Hepatocyte (in vitro differentiated cells): ENCODE measurements at regions not wholly inside any gene's neighbourhood (a gene's known extent, or its start where the extent isn't known, plus 50 kb on each side); places are given as distances from the start of the nearest gene placed in this dataset.

Experiments
- DNase-seq: peaks from one replicate; pipeline ENCODE4 v3.0.0-alpha.2; 2016; ENCODE audit warnings: low spot score
- H2AFZ ChIP-seq: fragments of 200-600 bp; sonication (generic); 2 replicates; pipeline ENCODE4 v1.6.0; 2016; ENCODE audit warnings: antibody characterized with exemption, mild to moderate bottlenecking
- H3K27ac ChIP-seq: fragments of 200-600 bp; sonication (generic); 2 replicates; pipeline ENCODE4 v1.5.1; 2016; ENCODE audit warnings: mild to moderate bottlenecking
- H3K27me3 ChIP-seq: fragments of 200-600 bp; sonication (generic); 2 replicates; pipeline ENCODE4 v1.6.1; 2016
- H3K36me3 ChIP-seq: fragments of 200-600 bp; sonication (generic); replicated peaks from 2 replicates; pipeline ENCODE4 v1.5.1; 2016; ENCODE audit warnings: low read depth; ENCODE audit not compliant: insufficient read depth
- H3K4me1 ChIP-seq: fragments of 200-600 bp; sonication (generic); 2 replicates; pipeline ENCODE4 v1.5.1; 2016; ENCODE audit warnings: mild to moderate bottlenecking, moderate library complexity; ENCODE audit not compliant: insufficient read depth
- H3K4me2 ChIP-seq: fragments of 200-600 bp; sonication (generic); 2 replicates; pipeline ENCODE4 v1.6.0; 2016
- H3K4me3 ChIP-seq: fragments of 200-600 bp; sonication (generic); 2 replicates; pipeline ENCODE4 v1.5.1; 2016; ENCODE audit warnings: mild to moderate bottlenecking
- H3K79me2 ChIP-seq: fragments of 200-600 bp; sonication (generic); 2 replicates; pipeline ENCODE4 v1.6.0; 2017; ENCODE audit warnings: mild to moderate bottlenecking
- H3K9me2 ChIP-seq: fragments of 200-600 bp; sonication (generic); replicated peaks from 2 replicates; pipeline ENCODE4 v1.6.0; 2017; ENCODE audit warnings: mild to moderate bottlenecking; ENCODE audit not compliant: insufficient read depth
- H3K9me3 ChIP-seq: fragments of 200-600 bp; sonication (generic); 2 replicates; pipeline ENCODE4 v1.5.1; 2016; ENCODE audit warnings: low read depth, mild to moderate bottlenecking
- H4K20me1 ChIP-seq: fragments of 200-600 bp; sonication (generic); 2 replicates; pipeline ENCODE4 v1.6.0; 2016; ENCODE audit warnings: mild to moderate bottlenecking; ENCODE audit not compliant: insufficient read depth, poor library complexity, severe bottlenecking
- EZH2 ChIP-seq: fragments of 200-600 bp; sonication (generic); IDR thresholded peaks from 2 replicates; pipeline ENCODE4 v1.6.1; 2016; ENCODE audit warnings: antibody characterized with exemption, mild to moderate bottlenecking, borderline replicate concordance
- EZH2phosphoT487 ChIP-seq: fragments of 200-600 bp; sonication (generic); IDR thresholded peaks from one replicate; pipeline ENCODE4 v1.6.1; 2018; ENCODE audit warnings: antibody characterized with exemption, mild to moderate bottlenecking, low read depth, moderate library complexity; ENCODE audit not compliant: unreplicated experiment, severe bottlenecking
- WGBS: methylation state at CpG from one replicate; pipeline ENCODE4 v1.1.6; 2016; ENCODE audit warnings: low lambda C conversion rate; ENCODE audit errors: missing lambda C conversion rate; 5-methylcytosine and 5-hydroxymethylcytosine counted together
- TF ChIP-seq, protein P1 (sequence below): fragments of 200-600 bp; sonication (generic); IDR thresholded peaks from 2 replicates; pipeline ENCODE4 v1.5.1; 2016; ENCODE audit warnings: antibody characterized with exemption, mild to moderate bottlenecking; ENCODE audit not compliant: poor library complexity

DNA sequence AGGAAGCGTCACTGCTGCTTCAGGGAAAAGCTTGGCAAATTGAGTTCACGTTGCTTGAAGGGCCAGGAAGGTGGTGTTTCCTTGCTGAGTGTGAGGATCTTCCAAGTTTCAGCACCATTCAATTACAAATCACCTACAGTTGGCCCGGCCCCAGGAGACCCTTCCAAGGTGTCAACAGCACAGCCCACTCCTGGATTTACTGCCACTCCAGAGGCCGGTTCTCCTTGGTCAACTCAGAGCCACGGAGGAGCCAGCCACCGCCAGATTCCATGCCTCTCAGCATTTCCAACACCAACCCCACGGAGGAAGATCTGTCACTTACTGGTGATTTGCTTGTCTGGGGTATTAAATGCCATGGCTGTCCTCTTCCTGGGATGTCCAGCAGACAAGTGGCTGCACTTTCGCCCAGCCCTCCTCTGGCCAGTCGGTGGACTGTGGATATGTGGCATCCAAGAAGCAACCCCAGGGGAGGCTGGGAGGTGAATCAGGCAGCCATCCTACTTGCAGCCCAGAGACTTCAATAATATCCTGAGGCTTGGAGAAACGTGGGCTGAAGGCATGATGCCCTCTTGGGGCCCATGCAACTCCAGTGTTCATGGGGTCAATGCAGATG lies 74.1 kb upstream of the SHANK2 start:
- no peak for TF ChIP-seq EZH2
- no peak for TF ChIP-seq EZH2phosphoT487
- TF ChIP-seq, protein P1, sequence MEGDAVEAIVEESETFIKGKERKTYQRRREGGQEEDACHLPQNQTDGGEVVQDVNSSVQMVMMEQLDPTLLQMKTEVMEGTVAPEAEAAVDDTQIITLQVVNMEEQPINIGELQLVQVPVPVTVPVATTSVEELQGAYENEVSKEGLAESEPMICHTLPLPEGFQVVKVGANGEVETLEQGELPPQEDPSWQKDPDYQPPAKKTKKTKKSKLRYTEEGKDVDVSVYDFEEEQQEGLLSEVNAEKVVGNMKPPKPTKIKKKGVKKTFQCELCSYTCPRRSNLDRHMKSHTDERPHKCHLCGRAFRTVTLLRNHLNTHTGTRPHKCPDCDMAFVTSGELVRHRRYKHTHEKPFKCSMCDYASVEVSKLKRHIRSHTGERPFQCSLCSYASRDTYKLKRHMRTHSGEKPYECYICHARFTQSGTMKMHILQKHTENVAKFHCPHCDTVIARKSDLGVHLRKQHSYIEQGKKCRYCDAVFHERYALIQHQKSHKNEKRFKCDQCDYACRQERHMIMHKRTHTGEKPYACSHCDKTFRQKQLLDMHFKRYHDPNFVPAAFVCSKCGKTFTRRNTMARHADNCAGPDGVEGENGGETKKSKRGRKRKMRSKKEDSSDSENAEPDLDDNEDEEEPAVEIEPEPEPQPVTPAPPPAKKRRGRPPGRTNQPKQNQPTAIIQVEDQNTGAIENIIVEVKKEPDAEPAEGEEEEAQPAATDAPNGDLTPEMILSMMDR: no peak
- Histone ChIP-seq H3K9me3 (no peaks in the 10 kb centered on the region), H3K79me2 (no peaks in the 10 kb centered on the region), H3K9me2 (no peaks in the 10 kb centered on the region), H3K4me1 (no peaks in the 10 kb centered on the region), H3K27ac (no peak overlapping the region), H3K4me2 (no peak overlapping the region), H3K36me3 (no peaks in the 10 kb centered on the region), H4K20me1 (no peaks in the 10 kb centered on the region), H3K4me3 (no peak overlapping the region), H2AFZ (no peak overlapping the region), H3K27me3 (no peaks in the 10 kb centered on the region)
- DNase-seq: no peak
- WGBS: 83% methylated on average over 10 of the region's 10 CpGs

DNA sequence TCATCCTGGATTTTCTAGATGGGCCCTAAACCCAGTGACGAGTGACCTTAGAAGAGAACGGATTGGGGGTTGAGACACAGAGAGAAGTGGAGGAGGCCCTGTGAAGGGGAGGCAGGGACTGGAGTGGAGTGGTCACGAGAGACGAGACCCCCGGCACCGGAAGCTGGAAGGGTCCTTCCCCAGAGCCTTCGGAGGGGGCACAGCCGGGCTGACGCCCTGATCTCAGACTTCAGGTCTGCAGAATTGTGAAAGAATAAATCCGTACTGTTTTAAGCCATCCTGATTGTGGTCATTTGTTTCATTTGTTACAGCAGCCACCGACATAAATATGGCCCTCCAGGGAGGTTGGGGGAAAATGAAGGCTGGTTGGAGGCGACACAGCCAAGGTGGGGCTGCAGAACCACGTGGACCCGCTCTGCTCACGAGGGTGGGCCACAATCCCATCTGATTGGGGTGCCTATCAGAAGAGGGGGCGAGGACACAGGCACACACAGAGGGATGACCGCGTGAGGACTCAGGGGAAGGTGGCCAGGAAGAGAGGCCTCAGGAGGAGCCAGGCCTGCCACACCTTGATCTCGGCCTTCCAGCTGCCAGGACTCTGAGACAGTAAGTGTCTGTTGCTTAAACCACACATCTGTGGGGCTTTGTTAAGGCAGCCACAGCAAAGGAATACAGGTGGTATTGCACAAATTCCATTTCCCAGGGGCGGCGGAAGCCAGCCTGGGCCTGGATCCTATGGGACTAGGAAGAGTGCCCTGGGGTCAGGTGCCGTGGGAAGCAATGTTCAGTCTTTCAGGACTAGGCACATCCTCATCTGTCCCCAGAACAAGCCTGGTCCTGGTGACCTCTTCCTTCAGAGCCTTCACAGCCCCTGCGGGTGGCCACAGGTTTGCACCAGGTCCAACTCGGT lies 73.3 kb upstream of the SHANK2 start:
- no peaks in the 10 kb centered on the region for H4K20me1 ChIP-seq
- no peak overlapping the region for H3K27ac ChIP-seq
- no peaks in the 10 kb centered on the region for H3K9me3 ChIP-seq
- no peaks in the 10 kb centered on the region for H3K79me2 ChIP-seq
- TF ChIP-seq, protein P1: no peak
- no peak for TF ChIP-seq EZH2
- no peak for TF ChIP-seq EZH2phosphoT487
- no peaks in the 10 kb centered on the region for H3K9me2 ChIP-seq
- DNase-seq: no peak
- 91% methylated on average over 24 of the region's 24 CpGs for WGBS
- no peaks in the 10 kb centered on the region for H3K36me3 ChIP-seq
- no peak overlapping the region for H3K4me2 ChIP-seq
- H3K27me3 ChIP-seq: no peaks in the 10 kb centered on the region
- no peaks in the 10 kb centered on the region for H3K4me1 ChIP-seq
- no peak overlapping the region for H3K4me3 ChIP-seq
- H2AFZ ChIP-seq: no peak overlapping the region

DNA sequence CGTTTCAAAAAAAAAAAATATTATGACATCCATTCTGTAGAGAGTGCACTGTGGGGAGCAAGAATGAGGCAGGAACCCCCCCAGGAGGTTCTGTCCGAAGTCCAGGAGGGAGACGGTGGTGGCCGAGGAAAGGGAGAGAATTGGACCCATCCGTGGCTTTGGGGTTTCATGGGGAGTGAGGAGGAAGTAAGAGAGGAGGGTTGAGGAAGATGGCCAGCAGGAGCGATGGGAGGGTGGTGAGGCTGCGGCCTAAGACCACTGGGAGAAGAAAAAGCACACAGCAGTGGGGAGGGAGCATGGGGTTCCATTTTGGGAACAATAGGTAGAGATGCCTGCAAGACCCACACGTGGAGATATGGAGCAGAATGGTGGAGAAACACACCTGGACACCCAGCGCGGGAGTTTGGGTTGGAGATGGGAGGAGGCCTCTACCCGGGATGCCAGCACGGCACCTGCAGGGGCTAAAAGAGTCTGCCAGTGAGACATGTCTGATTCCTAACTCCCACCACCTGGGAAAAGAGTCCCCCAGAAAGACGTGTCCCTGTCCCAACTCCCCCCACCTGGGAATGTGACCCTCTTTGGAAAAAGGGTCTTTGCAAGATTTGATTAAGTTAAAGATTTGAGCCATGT lies 72.5 kb upstream of the SHANK2 start:
- no peaks in the 10 kb centered on the region for H3K27me3 ChIP-seq
- H3K9me2 ChIP-seq: no peaks in the 10 kb centered on the region
- H3K4me1 ChIP-seq: no peaks in the 10 kb centered on the region
- no peak overlapping the region for H3K27ac ChIP-seq
- H2AFZ ChIP-seq: no peak overlapping the region
- DNase-seq: no peak
- no peaks in the 10 kb centered on the region for H3K9me3 ChIP-seq
- TF ChIP-seq, protein P1: no peak
- TF ChIP-seq EZH2phosphoT487 (no peak), EZH2 (no peak)
- no peak overlapping the region for H3K4me3 ChIP-seq
- WGBS: 94% methylated on average over 13 of the region's 13 CpGs
- no peaks in the 10 kb centered on the region for H3K36me3 ChIP-seq
- H4K20me1 ChIP-seq: no peaks in the 10 kb centered on the region
- H3K79me2 ChIP-seq: no peaks in the 10 kb centered on the region
- H3K4me2 ChIP-seq: no peak overlapping the region
